IMR-90 (cell line): ENCODE measurements at regions not wholly inside any gene's neighbourhood (a gene's known extent, or its start where the extent isn't known, plus 50 kb on each side); places are given as distances from the start of the nearest gene placed in this dataset.

Experiments used
- ATAC-seq: fragments of 200-7000 bp; cut with Tn5 transposase; 2 replicates; pipeline ENCODE4 v1.9.1; 2020; ENCODE audit warnings: low read depth, mild to moderate bottlenecking, moderate library complexity
- BruUV-seq: library from RNA; stranded (reverse); fragments of 400-500 nt; replicated peaks from 2 replicates; lab custom pipeline; 2021; lab: Mats Ljungman, UMichigan
- CTCF ChIA-PET: fragments of 300-600 bp; formaldehyde crosslinking; extraction: SDS; loops from one replicate; lab custom pipeline; 2021; ENCODE audit warnings: antibody characterized with exemption; lab: Yijun Ruan, JAX
- POLR2A ChIA-PET: fragments of 300-600 bp; sonication (Branson Sonifier 250); formaldehyde crosslinking; loops from one replicate; lab custom pipeline; 2022; ENCODE audit warnings: antibody characterized with exemption; ENCODE audit not compliant: unreplicated experiment; lab: Charles Lee
- DNase-seq: peaks from one replicate; pipeline ENCODE4 v3.0.0; 2013
- H2AFZ ChIP-seq: replicated peaks from 2 replicates; pipeline ENCODE3; 2013; ENCODE audit warnings: low read length, mild to moderate bottlenecking; ENCODE audit not compliant: poor library complexity
- H2AK5ac ChIP-seq: 2 replicates; pipeline ENCODE4 v1.6.1; 2013; ENCODE audit warnings: low read depth, low read length, inconsistent platforms
- H2AK9ac ChIP-seq: replicated peaks from 2 replicates; pipeline ENCODE3; 2013; ENCODE audit warnings: mild to moderate bottlenecking, low read depth, low read length, moderate library complexity; ENCODE audit not compliant: poor library complexity
- H2BK120ac ChIP-seq: 2 replicates; pipeline ENCODE4 v1.6.1; 2013; ENCODE audit warnings: low read depth, low read length, inconsistent platforms
- H2BK15ac ChIP-seq: 3 replicates; pipeline ENCODE4 v1.6.1; 2013; ENCODE audit warnings: low read depth, low read length, inconsistent platforms
- H2BK20ac ChIP-seq: 2 replicates; pipeline ENCODE4 v1.6.1; 2013; ENCODE audit warnings: low read depth, mild to moderate bottlenecking, inconsistent platforms, low read length, moderate library complexity
- H2BK5ac ChIP-seq: 2 replicates; pipeline ENCODE4 v1.6.1; 2013; ENCODE audit warnings: mild to moderate bottlenecking, low read depth, low read length, inconsistent platforms; ENCODE audit not compliant: poor library complexity, severe bottlenecking
- H3K14ac ChIP-seq: replicated peaks from 2 replicates; pipeline ENCODE4 v1.6.1; 2013; ENCODE audit warnings: low read depth, low read length, inconsistent platforms
- H3K18ac ChIP-seq: 2 replicates; pipeline ENCODE4 v1.6.1; 2013; ENCODE audit warnings: low read depth, low read length, control low read depth
- H3K23ac ChIP-seq: 2 replicates; pipeline ENCODE4 v1.6.1; 2013; ENCODE audit warnings: low read depth, low read length, inconsistent platforms
- H3K27ac ChIP-seq: 2 replicates; pipeline ENCODE4 v1.5.1; 2013; ENCODE audit warnings: mild to moderate bottlenecking, control low read depth, low read length; ENCODE audit not compliant: insufficient read depth
- H3K27me3 ChIP-seq: 2 replicates; pipeline ENCODE4 v1.6.1; 2013; ENCODE audit warnings: low read length; ENCODE audit not compliant: control insufficient read depth, insufficient read depth
- H3K36me3 ChIP-seq: 2 replicates; pipeline ENCODE4 v1.6.1; 2013; ENCODE audit warnings: low read length, mixed read lengths; ENCODE audit not compliant: control insufficient read depth, insufficient read depth
- H3K4ac ChIP-seq: 2 replicates; pipeline ENCODE4 v1.6.1; 2013; ENCODE audit warnings: low read depth, low read length, inconsistent platforms
- H3K4me1 ChIP-seq: 2 replicates; pipeline ENCODE4 v1.6.1; 2013; ENCODE audit warnings: low read length, mixed read lengths; ENCODE audit not compliant: control insufficient read depth, insufficient read depth
- H3K4me2 ChIP-seq: 2 replicates; pipeline ENCODE4 v1.6.1; 2013; ENCODE audit warnings: low read depth, mild to moderate bottlenecking, control low read depth, low read length, moderate library complexity
- H3K4me3 ChIP-seq: 2 replicates; pipeline ENCODE4 v1.5.1; 2013; ENCODE audit warnings: low read depth, mild to moderate bottlenecking, control low read depth, low read length, moderate library complexity; ENCODE audit not compliant: insufficient read depth
- H3K56ac ChIP-seq: 2 replicates; pipeline ENCODE4 v1.6.1; 2013; ENCODE audit warnings: low read length, inconsistent platforms; ENCODE audit not compliant: insufficient read depth; ENCODE audit errors: extremely low read depth
- H3K79me1 ChIP-seq, 2 experiments: 2 replicates each; pipeline ENCODE4 v1.6.1; 2013; ENCODE audit warnings: low read length in 2 of 2, inconsistent platforms in 1 of 2, low read depth in 1 of 2
- H3K9ac ChIP-seq: 2 replicates; pipeline ENCODE4 v1.6.1; 2013; ENCODE audit warnings: low read depth, low read length, control low read depth
- H3K9me1 ChIP-seq: 2 replicates; pipeline ENCODE4 v1.6.1; 2013; ENCODE audit warnings: low read length, inconsistent platforms; ENCODE audit not compliant: insufficient read depth
- H3K9me3 ChIP-seq: 2 replicates; pipeline ENCODE4 v1.6.1; 2013; ENCODE audit warnings: low read length; ENCODE audit not compliant: control insufficient read depth, insufficient read depth
- H4K20me1 ChIP-seq: 2 replicates; pipeline ENCODE4 v1.6.1; 2013; ENCODE audit warnings: low read length, inconsistent platforms; ENCODE audit not compliant: insufficient read depth
- H4K5ac ChIP-seq: 2 replicates; pipeline ENCODE4 v1.6.1; 2013; ENCODE audit warnings: mild to moderate bottlenecking, low read depth, low read length, control low read depth
- H4K8ac ChIP-seq, 2 experiments: 2 replicates each; pipeline ENCODE4 v1.6.1; 2013; ENCODE audit warnings: low read depth in 2 of 2, low read length in 2 of 2, control low read depth in 1 of 2, inconsistent platforms in 1 of 2
- H4K91ac ChIP-seq: 2 replicates; pipeline ENCODE4 v1.6.1; 2013; ENCODE audit warnings: low read depth, low read length, inconsistent platforms; ENCODE audit not compliant: insufficient read depth
- BHLHE40 ChIP-seq: fragments of 150-350 bp; IDR thresholded peaks from 2 replicates; pipeline ENCODE4 v1.6.1; 2016; ENCODE audit warnings: mild to moderate bottlenecking, low read depth, low read length
- CEBPB ChIP-seq: IDR thresholded peaks from 2 replicates; pipeline ENCODE4 v1.6.1; 2012; ENCODE audit warnings: low read depth, low read length, improper control_type of control experiment
- CHD1 ChIP-seq: IDR thresholded peaks from 2 replicates; pipeline ENCODE4 v1.6.1; 2012; ENCODE audit warnings: low read depth, low read length, improper control_type of control experiment
- FOS ChIP-seq: fragments of 150-350 bp; IDR thresholded peaks from 2 replicates; pipeline ENCODE4 v1.6.1; 2016; ENCODE audit warnings: low read depth, low read length
- MAZ ChIP-seq: IDR thresholded peaks from 2 replicates; pipeline ENCODE4 v1.6.1; 2012; ENCODE audit warnings: low read depth, mild to moderate bottlenecking, low read length, improper control_type of control experiment, moderate library complexity, borderline replicate concordance
- POLR2A ChIP-seq: IDR thresholded peaks from 2 replicates; pipeline ENCODE4 v1.6.1; 2012; ENCODE audit warnings: mild to moderate bottlenecking, low read depth, low read length
- RFX5 ChIP-seq: IDR thresholded peaks from 2 replicates; pipeline ENCODE4 v1.8.0; 2012; ENCODE audit warnings: low read depth, mild to moderate bottlenecking, low read length, moderate library complexity
- WGBS, 2 experiments: methylation state at CpG; one replicate each; pipeline versions ENCODE4 v1.1.5 to v1.1.7; 2013; ENCODE audit warnings: missing lambda C conversion rate in 2 of 2; ENCODE audit not compliant: insufficient read length in 1 of 2; ENCODE audit errors: extremely low coverage in 2 of 2; 5-methylcytosine and 5-hydroxymethylcytosine counted together
- dilution Hi-C: fragments of 300-500 bp; cut with HindIII; formaldehyde crosslinking; loops from one replicate; pipeline ENCODE4 v1.14.3; 2018; ENCODE audit warnings: low sequenced_read_pairs; ENCODE audit not compliant: unreplicated experiment
- in situ Hi-C: fragments of 300-500 bp; cut with MboI; formaldehyde crosslinking; loops from 3 replicates; pipeline ENCODE4 v1.14.3; 2019; ENCODE audit warnings: low sequenced_read_pairs, inconsistent platforms, mixed read lengths
- intact Hi-C: fragments of 100-400 bp; cut with micrococcal nuclease; formaldehyde crosslinking; loops from 2 replicates; pipeline ENCODE4 v1.10.0; 2022

DNA sequence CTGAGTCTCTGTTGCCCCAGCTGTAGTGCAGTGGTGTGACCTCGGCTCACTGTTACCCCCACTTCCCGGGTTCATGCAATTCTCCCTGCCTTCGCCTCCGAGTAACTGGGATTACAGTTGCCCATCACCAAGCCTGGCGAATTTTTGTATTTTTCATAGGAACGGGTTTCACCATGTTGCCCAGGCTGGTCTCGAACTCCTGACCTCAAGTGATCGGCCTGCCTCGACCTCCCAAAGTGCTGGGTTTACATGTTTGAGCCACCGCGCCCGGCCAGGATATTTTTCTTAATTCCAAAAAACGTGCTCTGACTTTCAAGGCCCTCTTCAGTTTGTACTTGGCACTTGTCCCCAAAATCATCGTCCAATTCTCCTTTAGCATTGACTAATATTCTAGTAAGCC, 129.2 kb upstream of the EPHA5 start:
- H3K23ac ChIP-seq = no peak overlapping the region
- H3K4me3 ChIP-seq = no peak overlapping the region
- H4K8ac ChIP-seq = no peak overlapping the region
- H3K4me2 ChIP-seq = no peak overlapping the region
- dilution Hi-C loops = no loop called here
- H2BK120ac ChIP-seq = no peak overlapping the region
- H3K4me1 ChIP-seq = no peaks in the 10 kb centered on the region
- H2AFZ ChIP-seq = no peak overlapping the region
- H2AK9ac ChIP-seq = no peak overlapping the region
- H3K9ac ChIP-seq = no peak overlapping the region
- DNase-seq (no peak), ATAC-seq (no peak)
- no peak overlapping the region for H3K27ac ChIP-seq
- no peak overlapping the region for H2BK20ac ChIP-seq
- no peak overlapping the region for H4K91ac ChIP-seq
- in situ Hi-C loops = no loop called here
- BruUV-seq = no TSS peak
- H2AK5ac ChIP-seq = no peak overlapping the region
- no peaks in the 10 kb centered on the region for H3K9me1 ChIP-seq
- ChIA-PET CTCF (no interaction called here), POLR2A (no interaction called here)
- no peak overlapping the region for H3K14ac ChIP-seq
- no peaks in the 10 kb centered on the region for H4K20me1 ChIP-seq
- H3K4ac ChIP-seq = no peak overlapping the region
- H2BK5ac ChIP-seq = no peak overlapping the region
- no peak overlapping the region for H3K18ac ChIP-seq
- no peaks in the 10 kb centered on the region for H3K9me3 ChIP-seq
- H3K79me1 ChIP-seq = no peaks in the 10 kb centered on the region
- WGBS, 2 experiments = 50% methylated on average over 4 of the region's 14 CpGs; no CpG with 5 or more reads in 1 of the 2 experiments
- intact Hi-C loops = no loop called here
- no peak overlapping the region for H3K56ac ChIP-seq
- TF ChIP-seq CEBPB (no peak), CHD1 (no peak), RFX5 (no peak), BHLHE40 (no peak), POLR2A (no peak), MAZ (no peak), FOS (no peak)
- H4K5ac ChIP-seq = no peak overlapping the region
- no peaks in the 10 kb centered on the region for H3K36me3 ChIP-seq
- H2BK15ac ChIP-seq = no peak overlapping the region
- no peaks in the 10 kb centered on the region for H3K27me3 ChIP-seq
